ENCODE measurements at regions not wholly inside any gene's neighbourhood (a gene's known extent, or its start where the extent isn't known, plus 50 kb on each side); places are given as distances from the start of the nearest gene placed in this dataset.

- H3K4me1 Mint-ChIP-seq: peaks cover 8% of the 10 kb centered on the region
- no peak overlapping the region for H3K27ac Mint-ChIP-seq (ENCODE audit: unreplicated experiment)
- no peaks in the 10 kb centered on the region for H3K27me3 Mint-ChIP-seq (ENCODE audit: low read depth)
- no peak overlapping the region for H3K4me3 Mint-ChIP-seq
- no peak for TF ChIP-seq CTCF (conservative IDR thresholded peaks at IDR 0.05)
- no peak for DNase-seq (ENCODE audit: low read depth, low spot score)
- no peaks in the 10 kb centered on the region for H3K9me3 Mint-ChIP-seq
- no peaks in the 10 kb centered on the region for H3K36me3 Mint-ChIP-seq (ENCODE audit: low read depth)
Measured at GRCh38 chr11:127576210-127576609, 575.6 kb upstream of the KIRREL3 start.

GRCh38 chr11:127574478-127574877 is 573.9 kb upstream of the KIRREL3 start:
- Mint-ChIP-seq H3K27ac (ENCODE audit: unreplicated experiment) (no peak overlapping the region), H3K4me3 (no peak overlapping the region)

GRCh38 chr11:127568891-127569290 is 568.3 kb upstream of the KIRREL3 start:
- no peak for DNase-seq (ENCODE audit: low read depth, low spot score)
- Mint-ChIP-seq H3K27ac (ENCODE audit: unreplicated experiment) (no peak overlapping the region), H3K36me3 (ENCODE audit: low read depth) (no peaks in the 10 kb centered on the region), H3K4me1 (no peaks in the 10 kb centered on the region), H3K4me3 (no peak overlapping the region), H3K27me3 (ENCODE audit: low read depth) (no peaks in the 10 kb centered on the region), H3K9me3 (peaks cover 3% of the 10 kb centered on the region)
- TF ChIP-seq CTCF (conservative IDR thresholded peaks at IDR 0.05): no peak

More at GRCh38 chr11:127574478-127574877, 573.9 kb upstream of the KIRREL3 start:
- DNase-seq (ENCODE audit: low read depth, low spot score): no peak
- Mint-ChIP-seq H3K4me1 (peaks cover 8% of the 10 kb centered on the region), H3K9me3 (peaks cover 2% of the 10 kb centered on the region), H3K27me3 (ENCODE audit: low read depth) (no peaks in the 10 kb centered on the region), H3K36me3 (ENCODE audit: low read depth) (no peaks in the 10 kb centered on the region)
- no peak for TF ChIP-seq CTCF (conservative IDR thresholded peaks at IDR 0.05)

DNA sequence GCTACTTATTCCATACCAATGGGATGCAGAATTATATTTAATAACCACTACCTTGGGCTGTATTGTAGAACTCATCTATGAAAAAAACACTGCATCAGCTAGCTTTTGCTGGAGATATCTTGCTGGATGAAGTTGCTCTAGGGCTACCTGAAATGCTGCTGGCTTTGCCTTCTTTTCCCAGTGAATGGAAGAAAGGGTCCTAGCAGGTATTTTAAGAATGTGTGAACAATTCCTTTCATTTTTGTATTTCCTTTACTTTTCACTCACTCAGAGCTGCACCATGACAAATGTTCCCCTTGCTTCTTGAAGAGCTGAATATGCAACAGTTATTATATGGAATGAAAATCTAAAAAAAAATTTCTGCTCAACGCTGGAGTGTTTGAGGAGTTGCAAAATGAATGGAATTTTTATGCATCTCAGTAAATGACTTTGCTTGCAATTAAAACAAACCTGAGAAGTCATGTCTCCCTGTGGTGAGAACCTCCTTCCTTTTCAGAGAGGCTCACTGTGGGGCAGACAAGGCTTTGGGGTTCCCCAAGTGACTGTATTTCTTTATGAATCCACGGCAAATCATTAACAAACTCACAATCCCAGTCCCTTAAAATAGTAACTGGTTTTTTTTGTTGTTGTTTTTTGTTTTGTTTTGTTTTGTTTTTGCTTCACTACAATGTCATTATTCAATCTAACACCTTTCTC is 566.8 kb upstream of the KIRREL3 start:
- no peaks in the 10 kb centered on the region for H3K4me1 Mint-ChIP-seq
- no peaks in the 10 kb centered on the region for H3K27me3 Mint-ChIP-seq (ENCODE audit: low read depth)
- DNase-seq (ENCODE audit: low read depth, low spot score): no peak
- no peak overlapping the region for H3K4me3 Mint-ChIP-seq
- no peaks in the 10 kb centered on the region for H3K36me3 Mint-ChIP-seq (ENCODE audit: low read depth)
- no peak for TF ChIP-seq CTCF (conservative IDR thresholded peaks at IDR 0.05)
- H3K9me3 Mint-ChIP-seq: peaks cover 3% of the 10 kb centered on the region
- no peak overlapping the region for H3K27ac Mint-ChIP-seq (ENCODE audit: unreplicated experiment)

- no peak for DNase-seq (ENCODE audit: low read depth, low spot score)
- Mint-ChIP-seq H3K27me3 (ENCODE audit: low read depth) (no peaks in the 10 kb centered on the region), H3K27ac (ENCODE audit: unreplicated experiment) (no peak overlapping the region), H3K36me3 (ENCODE audit: low read depth) (no peaks in the 10 kb centered on the region), H3K4me3 (no peak overlapping the region), H3K9me3 (peaks cover 3% of the 10 kb centered on the region), H3K4me1 (no peaks in the 10 kb centered on the region)
- TF ChIP-seq CTCF (conservative IDR thresholded peaks at IDR 0.05): no peak
Measured at GRCh38 chr11:127564810-127565209, 564.2 kb upstream of the KIRREL3 start.

Data from neural crest cell (in vitro differentiated cells).